Activated naive CD4-positive, alpha-beta T cell treated with anti-CD3 and anti-CD28 coated beads, Interleukin-2, amount 50 U/mL, for 24 hours (primary cell): ENCODE measurements at regions not wholly inside any gene's neighbourhood (a gene's known extent, or its start where the extent isn't known, plus 50 kb on each side); places are given as distances from the start of the nearest gene placed in this dataset.
"Not testable (repeated sequence)": the region's sequence is repeated elsewhere in the genome, so short reads cannot be mapped to it uniquely, and the experiment has no call there.

Experiments used
- H3K27ac Mint-ChIP-seq: one replicate; pipeline ENCODE4 v1.8.0; 2021; ENCODE audit warnings: mild to moderate bottlenecking, mixed read lengths
- H3K27me3 Mint-ChIP-seq: one replicate; pipeline ENCODE4 v1.8.0; 2021; ENCODE audit warnings: mixed read lengths
- H3K36me3 Mint-ChIP-seq: one replicate; pipeline ENCODE4 v1.8.0; 2021; ENCODE audit warnings: mixed read lengths
- H3K4me1 Mint-ChIP-seq: one replicate; pipeline ENCODE4 v1.8.0; 2021; ENCODE audit warnings: mixed read lengths
- H3K4me3 Mint-ChIP-seq: one replicate; pipeline ENCODE4 v1.8.0; 2021; ENCODE audit warnings: mild to moderate bottlenecking, mixed read lengths
- H3K9me3 Mint-ChIP-seq: one replicate; pipeline ENCODE4 v1.8.0; 2021; ENCODE audit warnings: mixed read lengths

DNA sequence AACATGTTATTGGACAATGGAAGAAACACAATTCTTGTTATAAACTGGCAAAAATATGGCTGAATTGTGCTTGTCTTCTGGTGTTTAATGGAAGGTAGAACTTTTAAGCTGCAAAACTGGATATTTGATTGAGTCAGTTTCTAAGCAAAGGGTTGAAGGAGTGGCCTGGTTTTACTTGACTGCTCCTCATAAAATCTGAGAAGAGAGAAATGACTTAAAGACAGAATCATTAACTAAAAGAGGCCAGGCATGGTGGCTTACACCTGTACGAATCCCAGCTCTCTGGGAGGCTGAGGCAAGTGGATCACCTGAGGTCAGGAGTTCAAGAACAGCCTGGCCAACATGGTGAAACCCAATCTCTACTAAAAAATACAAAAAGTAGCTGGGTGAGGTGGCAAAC, 770.7 kb downstream of the CDH11 start:
- Mint-ChIP-seq H3K36me3 (no peaks in the 10 kb centered on the region), H3K9me3 (peaks cover 6% of the 10 kb centered on the region), H3K4me1 (no peaks in the 10 kb centered on the region)

DNA sequence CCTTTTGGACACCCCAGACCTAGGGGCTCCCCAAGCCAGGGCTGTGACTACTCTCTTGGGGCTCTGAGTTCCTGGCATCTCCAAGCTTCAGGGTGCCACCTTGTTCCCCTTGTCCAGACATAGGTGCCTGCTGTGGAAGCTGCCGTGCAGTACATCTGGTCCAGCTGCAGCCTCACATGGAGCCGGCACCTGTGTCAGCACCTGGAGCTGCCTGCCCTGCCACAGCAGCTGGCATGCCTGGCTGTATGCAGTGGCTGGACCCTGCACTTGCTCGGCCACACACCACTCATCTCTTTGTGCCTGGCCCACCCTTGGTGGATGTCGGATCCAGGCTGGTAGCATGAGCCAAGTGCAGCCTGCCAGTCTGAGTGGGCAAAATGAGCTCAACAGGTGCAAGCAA, 775.8 kb downstream of the CDH11 start:
- Mint-ChIP-seq H3K36me3 (no peaks in the 10 kb centered on the region), H3K27ac (no peak overlapping the region), H3K4me3 (no peak overlapping the region), H3K4me1 (no peaks in the 10 kb centered on the region), H3K27me3 (no peaks in the 10 kb centered on the region), H3K9me3 (no peaks in the 10 kb centered on the region)

More for the DNA sequence above, 770.7 kb downstream of the CDH11 start:
- no peaks in the 10 kb centered on the region for H3K27me3 Mint-ChIP-seq
- H3K27ac Mint-ChIP-seq, result no peak overlapping the region
- H3K4me3 Mint-ChIP-seq, result no peak overlapping the region

DNA sequence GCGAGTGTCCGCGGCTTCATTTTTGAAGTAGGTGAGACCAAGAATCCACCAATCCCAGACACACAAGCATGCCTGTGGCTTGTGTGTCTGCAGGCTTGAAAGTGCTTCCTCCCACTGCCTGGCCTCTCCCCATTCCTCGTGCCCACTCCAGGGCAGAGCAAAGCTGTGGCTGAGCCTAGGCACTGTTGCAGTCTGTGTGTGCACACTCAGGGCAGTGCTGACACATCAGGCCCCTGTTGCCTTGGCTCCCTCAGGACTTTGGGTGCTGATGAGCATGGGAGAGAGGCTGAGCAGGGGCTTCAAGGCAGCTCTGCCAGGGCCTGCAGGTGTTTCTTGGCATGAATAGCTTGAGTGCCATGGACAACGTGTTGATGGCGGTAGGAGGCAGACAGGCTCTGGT, 776.7 kb downstream of the CDH11 start:
- no peaks in the 10 kb centered on the region for H3K27me3 Mint-ChIP-seq
- H3K4me1 Mint-ChIP-seq, result no peaks in the 10 kb centered on the region
- no peak overlapping the region for H3K4me3 Mint-ChIP-seq
- H3K9me3 Mint-ChIP-seq, result peaks cover 2% of the 10 kb centered on the region
- no peak overlapping the region for H3K27ac Mint-ChIP-seq
- H3K36me3 Mint-ChIP-seq, result no peaks in the 10 kb centered on the region

DNA sequence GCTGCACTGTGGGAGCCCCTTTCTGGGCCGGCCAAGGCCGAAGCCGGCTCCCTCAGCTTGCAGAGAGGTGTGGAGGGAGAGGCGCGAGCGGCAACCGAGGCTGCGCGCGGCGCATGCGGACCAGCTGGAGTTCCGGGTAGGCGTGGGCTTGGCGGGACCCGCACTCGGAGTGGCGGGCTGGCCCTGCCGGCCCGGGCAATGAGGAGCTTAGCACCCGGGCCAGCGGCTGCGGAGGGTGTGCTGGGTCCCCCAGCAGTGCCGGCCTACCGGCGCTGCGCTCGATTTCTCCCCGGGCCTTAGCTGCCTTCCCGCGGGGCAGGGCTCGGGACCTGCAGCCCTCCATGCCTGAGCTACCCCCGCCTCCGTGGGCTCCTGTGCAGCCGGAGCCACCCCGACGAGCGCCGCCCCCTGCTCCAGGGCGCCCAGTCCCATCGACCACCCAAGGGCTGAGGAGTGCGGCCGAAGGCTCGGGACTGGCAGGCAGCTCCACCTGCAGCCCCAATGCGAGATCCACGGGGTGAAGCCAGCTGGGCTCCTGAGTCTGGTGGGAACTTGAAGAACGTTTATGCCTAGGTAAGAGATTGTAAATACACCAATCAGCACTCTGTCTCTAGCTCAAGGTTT, 777.9 kb downstream of the CDH11 start:
- H3K9me3 Mint-ChIP-seq, H3K27me3 Mint-ChIP-seq, H3K27ac Mint-ChIP-seq, H3K36me3 Mint-ChIP-seq, H3K4me3 Mint-ChIP-seq, H3K4me1 Mint-ChIP-seq: not testable (repeated sequence)

DNA sequence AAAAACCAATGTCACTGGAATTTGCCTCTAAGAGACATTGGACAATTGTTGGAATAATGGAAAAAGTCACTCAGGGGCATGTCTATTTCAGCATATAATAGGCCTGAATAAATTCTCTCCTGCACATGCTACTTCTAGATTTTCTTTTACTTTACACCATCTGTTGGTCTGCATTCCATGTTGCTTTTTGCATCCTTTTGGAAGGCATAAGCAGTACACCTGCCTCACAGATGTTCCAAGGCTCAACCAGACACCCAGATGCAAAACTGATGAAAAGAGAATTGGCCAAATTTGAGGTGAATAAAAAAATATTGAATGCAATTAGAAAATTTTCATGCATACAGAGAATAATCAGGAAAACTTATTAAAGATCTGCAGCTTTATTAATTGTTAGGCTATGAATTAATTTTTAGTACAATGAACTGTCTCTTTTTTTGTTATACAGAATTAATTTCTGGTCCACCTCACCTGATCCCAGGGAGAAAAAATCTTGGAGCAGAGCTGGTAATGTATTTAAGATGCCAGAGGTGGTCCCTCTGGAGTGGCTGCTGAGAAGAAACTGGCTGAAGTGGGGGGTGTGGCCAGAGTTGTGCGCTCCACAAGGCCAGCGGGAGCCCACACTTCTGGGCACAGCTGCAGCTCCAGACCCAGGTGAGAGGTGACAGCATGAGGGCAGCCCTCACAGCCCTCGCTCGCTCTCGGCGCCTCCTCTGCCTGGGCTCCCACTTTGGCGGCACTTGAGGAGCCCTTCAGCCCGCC, 778.6 kb downstream of the CDH11 start:
- Mint-ChIP-seq H3K9me3 (peaks cover 5% of the 10 kb centered on the region), H3K27me3 (no peaks in the 10 kb centered on the region), H3K27ac (no peak overlapping the region), H3K4me1 (no peaks in the 10 kb centered on the region), H3K4me3 (no peak overlapping the region), H3K36me3 (no peaks in the 10 kb centered on the region)

DNA sequence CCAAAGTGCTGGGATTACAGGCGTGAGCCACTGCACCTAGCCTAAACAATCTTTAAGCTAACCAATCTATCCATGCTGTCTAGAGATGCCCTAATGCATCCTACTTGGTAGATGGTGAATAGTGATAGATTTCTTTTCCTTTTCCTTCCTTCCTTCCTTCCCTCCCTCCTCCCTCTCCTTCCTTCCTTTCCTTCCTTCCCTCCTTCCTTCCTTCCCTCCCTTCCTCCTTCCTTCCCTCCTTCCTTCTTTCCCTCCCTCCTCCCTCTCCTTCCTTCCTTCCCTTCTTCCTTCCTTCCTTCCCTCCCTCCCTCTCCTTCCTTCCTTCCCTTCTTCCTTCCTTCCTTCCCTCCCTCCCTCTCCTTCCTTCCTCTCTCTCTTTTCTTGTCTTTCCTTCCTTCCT, 780.5 kb downstream of the CDH11 start:
- not testable (repeated sequence) for H3K4me1 Mint-ChIP-seq, H3K9me3 Mint-ChIP-seq, H3K27me3 Mint-ChIP-seq, H3K4me3 Mint-ChIP-seq, H3K27ac Mint-ChIP-seq, H3K36me3 Mint-ChIP-seq

DNA sequence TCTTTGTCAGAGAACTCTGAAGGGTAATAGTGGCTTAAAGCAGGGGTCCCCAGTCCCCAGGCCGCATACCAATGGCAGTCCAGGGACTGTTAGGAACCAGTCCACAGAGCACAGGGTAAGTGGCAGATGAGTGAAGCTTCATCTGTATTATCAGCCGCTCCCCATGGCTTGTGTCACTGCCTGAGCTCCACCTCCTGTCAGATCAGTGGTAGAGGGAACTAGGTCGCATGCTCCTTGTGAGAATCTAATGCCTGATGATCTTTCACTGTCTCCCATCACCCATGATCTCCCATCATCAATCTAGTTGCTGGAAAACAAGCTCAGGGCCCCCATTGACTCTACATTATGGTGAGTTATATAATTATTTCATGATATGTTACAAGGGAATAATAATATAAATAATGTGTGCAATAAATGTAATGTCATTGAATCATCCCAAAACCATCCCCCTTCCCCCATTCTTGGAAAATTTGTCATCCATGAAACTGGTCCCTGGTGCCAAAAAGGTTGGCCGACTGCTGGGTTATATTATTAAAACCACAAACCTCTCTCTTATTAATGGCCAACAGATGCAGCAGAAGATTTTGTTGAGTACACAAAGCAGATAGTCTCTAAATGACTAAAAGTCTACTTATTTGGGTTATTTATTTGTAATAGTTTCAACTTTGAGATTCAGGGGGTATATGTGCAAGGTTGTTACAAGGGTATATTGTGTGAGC, 782.7 kb downstream of the CDH11 start:
- Mint-ChIP-seq H3K27me3 (no peaks in the 10 kb centered on the region), H3K4me3 (no peak overlapping the region), H3K27ac (no peak overlapping the region), H3K4me1 (no peaks in the 10 kb centered on the region), H3K9me3 (peaks cover 5% of the 10 kb centered on the region), H3K36me3 (no peaks in the 10 kb centered on the region)

DNA sequence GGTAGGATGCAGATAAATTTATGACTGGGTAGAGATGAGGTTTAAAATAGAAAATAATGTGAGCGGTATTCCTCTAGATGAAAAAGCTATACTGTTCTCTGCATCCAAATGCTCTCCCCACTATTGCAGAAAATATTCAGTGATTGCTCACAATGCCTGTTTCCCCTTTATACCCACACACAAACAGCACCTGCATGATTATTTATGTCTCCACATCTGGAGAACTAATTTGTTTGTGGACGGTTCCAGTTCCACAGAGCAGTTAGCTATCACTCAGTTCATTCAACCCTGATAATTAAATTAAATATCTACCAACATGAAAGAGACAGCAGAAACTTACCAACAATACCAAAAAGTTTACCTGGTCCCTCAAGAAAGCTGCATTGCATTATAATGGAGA, 800.0 kb downstream of the CDH11 start:
- no peaks in the 10 kb centered on the region for H3K36me3 Mint-ChIP-seq
- no peaks in the 10 kb centered on the region for H3K4me1 Mint-ChIP-seq
- peaks cover 11% of the 10 kb centered on the region for H3K9me3 Mint-ChIP-seq
- H3K27me3 Mint-ChIP-seq, result no peaks in the 10 kb centered on the region
- no peak overlapping the region for H3K4me3 Mint-ChIP-seq
- no peak overlapping the region for H3K27ac Mint-ChIP-seq

DNA sequence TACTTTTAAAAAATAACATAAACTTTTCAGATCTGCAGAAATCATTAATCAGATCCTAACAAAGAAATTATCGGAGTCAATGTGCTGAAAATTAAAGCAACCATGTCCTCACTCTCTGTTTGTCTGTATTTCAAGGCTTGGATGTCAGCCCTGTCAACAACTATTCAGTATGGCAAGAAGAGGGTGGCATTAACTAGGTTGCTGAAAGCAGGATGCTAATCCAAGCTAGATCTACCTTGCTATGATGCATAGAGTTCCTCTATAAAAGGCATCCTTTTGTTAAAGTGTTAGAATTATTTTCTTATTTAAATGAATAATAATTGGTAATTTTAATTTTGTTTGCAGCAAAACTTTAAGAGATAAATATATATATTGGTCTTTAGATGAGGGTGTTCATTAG, 800.8 kb downstream of the CDH11 start:
- H3K9me3 Mint-ChIP-seq, result peaks cover 10% of the 10 kb centered on the region
- H3K27ac Mint-ChIP-seq, result no peak overlapping the region
- H3K4me3 Mint-ChIP-seq, result no peak overlapping the region
- H3K27me3 Mint-ChIP-seq, result no peaks in the 10 kb centered on the region
- no peaks in the 10 kb centered on the region for H3K36me3 Mint-ChIP-seq
- no peaks in the 10 kb centered on the region for H3K4me1 Mint-ChIP-seq

DNA sequence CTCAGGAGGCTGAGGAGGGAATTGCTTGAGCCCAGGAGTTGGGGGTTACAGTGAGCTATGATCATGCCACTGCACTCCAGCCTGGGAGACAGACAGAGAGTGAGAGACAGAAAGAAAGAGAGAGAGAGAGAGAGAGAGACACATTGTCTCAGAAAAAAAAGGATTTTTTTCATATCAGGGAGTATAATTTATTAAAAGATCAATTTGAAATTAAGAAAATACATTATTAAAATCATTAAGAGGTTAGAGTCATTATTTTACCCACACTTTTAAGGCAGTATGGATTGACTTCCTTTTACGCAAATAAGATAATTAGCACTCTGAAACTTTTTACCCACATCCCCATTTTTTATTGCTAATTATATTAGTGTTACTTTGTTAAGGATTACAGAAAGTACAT, 804.3 kb downstream of the CDH11 start:
- Mint-ChIP-seq H3K4me3 (no peak overlapping the region), H3K27me3 (no peaks in the 10 kb centered on the region), H3K27ac (no peak overlapping the region), H3K4me1 (no peaks in the 10 kb centered on the region), H3K36me3 (no peaks in the 10 kb centered on the region), H3K9me3 (peaks cover 10% of the 10 kb centered on the region)

DNA sequence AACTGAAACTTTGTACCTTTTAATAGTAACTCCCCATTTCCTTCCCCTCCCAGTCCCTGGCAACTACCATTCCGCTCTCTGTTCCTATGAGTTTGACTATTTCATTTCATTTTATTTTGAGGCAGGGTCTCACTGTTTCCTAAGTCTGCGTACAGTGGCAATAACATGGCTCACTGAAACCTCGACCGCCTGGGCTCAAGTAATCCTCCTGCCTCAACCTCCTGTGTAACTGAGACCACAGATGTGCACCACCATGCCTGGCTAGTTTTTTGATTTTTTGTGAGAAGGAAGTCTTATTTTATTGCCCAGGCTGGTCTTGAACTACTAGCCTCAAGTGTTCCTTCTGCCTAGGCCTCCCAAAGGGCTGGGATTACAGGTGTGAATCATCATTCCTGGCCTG, 808.1 kb downstream of the CDH11 start:
- no peaks in the 10 kb centered on the region for H3K36me3 Mint-ChIP-seq

DNA sequence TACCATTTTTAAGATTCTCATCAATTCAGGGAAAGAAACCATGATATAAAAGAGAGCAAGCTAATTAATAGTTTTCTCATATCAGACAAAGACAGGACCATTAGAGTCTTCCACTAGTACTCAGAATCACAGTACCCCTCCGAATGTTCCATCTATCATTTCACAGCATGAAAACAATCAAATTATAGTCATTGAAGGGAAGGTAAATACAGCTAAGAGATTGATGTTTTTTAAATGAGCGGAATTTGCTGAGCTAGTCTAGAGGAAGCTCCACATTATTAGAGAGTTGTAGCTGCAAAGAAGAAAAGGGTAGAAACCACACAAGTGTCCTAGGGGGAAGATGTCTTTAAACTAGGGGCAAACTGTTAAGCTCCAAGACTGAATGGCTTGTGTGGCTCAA, 808.9 kb downstream of the CDH11 start:
- Mint-ChIP-seq H3K27me3 (no peaks in the 10 kb centered on the region), H3K4me3 (no peak overlapping the region), H3K36me3 (no peaks in the 10 kb centered on the region), H3K27ac (no peak overlapping the region), H3K4me1 (no peaks in the 10 kb centered on the region), H3K9me3 (peaks cover 18% of the 10 kb centered on the region)

More for the DNA sequence above, 808.1 kb downstream of the CDH11 start:
- H3K4me1 Mint-ChIP-seq, result no peaks in the 10 kb centered on the region
- peaks cover 10% of the 10 kb centered on the region for H3K9me3 Mint-ChIP-seq
- H3K4me3 Mint-ChIP-seq, result no peak overlapping the region
- no peak overlapping the region for H3K27ac Mint-ChIP-seq
- H3K27me3 Mint-ChIP-seq, result no peaks in the 10 kb centered on the region

DNA sequence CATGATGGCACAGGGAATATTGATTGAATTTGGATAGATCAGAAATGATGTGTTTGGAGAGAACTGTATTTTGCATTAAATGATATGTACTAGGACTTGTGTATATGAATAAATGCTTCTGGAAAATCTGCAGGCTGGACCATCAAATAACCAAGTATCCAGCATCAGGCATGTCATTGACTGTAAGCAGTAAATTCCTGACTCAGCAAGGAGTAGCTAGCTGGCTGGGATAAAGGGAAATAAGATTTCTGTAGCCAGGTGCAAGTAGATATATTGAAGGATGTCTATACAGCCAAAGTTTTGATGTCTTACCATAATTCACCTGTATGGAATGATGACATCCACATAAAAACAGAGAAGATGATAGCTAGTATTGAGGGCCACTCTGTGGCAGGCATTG, 809.6 kb downstream of the CDH11 start:
- Mint-ChIP-seq H3K9me3 (peaks cover 23% of the 10 kb centered on the region), H3K4me3 (no peak overlapping the region), H3K36me3 (no peaks in the 10 kb centered on the region)

DNA sequence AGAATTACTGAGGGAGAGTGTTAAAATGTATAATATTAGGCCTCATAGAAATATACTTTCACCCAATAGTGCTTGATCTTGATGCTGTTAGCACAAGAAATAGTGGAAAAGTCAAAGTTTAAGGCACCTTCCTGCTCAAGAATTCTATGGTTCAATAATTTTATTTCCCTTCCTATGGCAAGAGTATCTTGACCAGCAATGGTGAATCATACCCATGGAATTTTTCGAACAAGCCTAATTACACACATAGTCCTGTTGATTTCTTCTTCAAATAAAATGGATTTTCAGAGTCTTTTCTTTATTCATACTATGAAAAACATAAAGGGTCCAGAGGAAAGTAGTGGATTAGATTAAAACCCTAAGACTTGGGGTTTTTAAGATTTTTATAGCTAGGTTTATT, 810.6 kb downstream of the CDH11 start:
- H3K27ac Mint-ChIP-seq, result no peak overlapping the region
- no peaks in the 10 kb centered on the region for H3K4me1 Mint-ChIP-seq
- no peaks in the 10 kb centered on the region for H3K27me3 Mint-ChIP-seq
- peaks cover 21% of the 10 kb centered on the region for H3K9me3 Mint-ChIP-seq
- H3K36me3 Mint-ChIP-seq, result no peaks in the 10 kb centered on the region
- H3K4me3 Mint-ChIP-seq, result no peak overlapping the region

More for the DNA sequence above, 809.6 kb downstream of the CDH11 start:
- H3K4me1 Mint-ChIP-seq, result no peaks in the 10 kb centered on the region
- H3K27me3 Mint-ChIP-seq, result no peaks in the 10 kb centered on the region
- H3K27ac Mint-ChIP-seq, result no peak overlapping the region

DNA sequence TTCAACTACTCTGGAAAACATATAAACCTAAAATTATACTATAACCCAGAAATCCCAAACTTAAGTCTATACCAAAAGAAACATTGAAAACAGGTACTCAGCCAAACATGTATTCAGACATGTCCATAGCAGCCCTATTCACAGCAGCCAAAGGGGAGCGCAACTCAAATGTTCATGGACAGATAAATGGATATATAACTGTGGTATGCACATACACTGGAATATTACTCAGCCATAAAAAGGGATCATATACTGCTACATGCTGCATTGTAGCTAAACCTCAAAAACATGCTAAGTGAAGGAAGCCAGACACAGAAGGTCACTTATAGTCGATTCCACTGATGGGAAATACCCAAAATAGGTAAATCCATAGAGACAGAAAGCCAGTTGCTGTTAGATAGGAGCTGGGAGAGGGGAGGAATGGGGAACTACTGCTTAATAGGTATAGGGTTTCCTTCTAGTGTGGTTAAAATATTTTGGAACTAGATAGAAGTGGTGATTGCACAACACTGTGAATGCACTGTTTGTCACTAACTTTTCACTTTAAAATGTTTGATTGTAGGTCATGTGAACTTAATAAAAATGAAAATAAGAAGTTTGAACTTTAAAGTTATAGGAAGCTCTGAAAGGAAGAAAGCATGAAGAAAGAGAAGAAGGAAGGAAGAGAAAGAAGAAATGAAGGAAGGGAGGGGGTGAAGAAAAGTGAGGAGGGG, 812.3 kb downstream of the CDH11 start:
- H3K36me3 Mint-ChIP-seq, result no peaks in the 10 kb centered on the region
- no peaks in the 10 kb centered on the region for H3K27me3 Mint-ChIP-seq
- H3K27ac Mint-ChIP-seq, result no peak overlapping the region
- H3K4me3 Mint-ChIP-seq, result no peak overlapping the region
- H3K9me3 Mint-ChIP-seq, result peaks cover 19% of the 10 kb centered on the region
- H3K4me1 Mint-ChIP-seq, result no peaks in the 10 kb centered on the region

DNA sequence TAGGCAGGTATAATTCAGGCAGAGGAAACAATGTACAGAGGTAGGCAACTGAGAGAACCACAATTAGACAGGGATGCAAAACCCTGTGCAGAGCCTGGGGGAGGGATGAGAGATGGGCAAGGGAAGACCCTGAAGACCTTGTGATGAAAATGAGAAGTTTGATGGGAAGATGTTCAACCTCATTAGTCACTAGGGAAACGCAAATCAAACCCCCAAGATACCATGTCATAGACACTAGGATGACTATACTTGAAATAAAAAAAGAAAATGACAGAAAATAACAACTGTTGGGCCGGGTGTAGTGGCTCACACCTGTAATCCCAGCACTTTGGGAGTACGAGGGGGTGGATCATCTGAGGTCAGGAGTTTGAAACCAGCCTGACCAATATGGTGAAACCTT, 813.1 kb downstream of the CDH11 start:
- no peak overlapping the region for H3K4me3 Mint-ChIP-seq
- peaks cover 19% of the 10 kb centered on the region for H3K9me3 Mint-ChIP-seq
- H3K36me3 Mint-ChIP-seq, result no peaks in the 10 kb centered on the region
- no peak overlapping the region for H3K27ac Mint-ChIP-seq
- H3K4me1 Mint-ChIP-seq, result no peaks in the 10 kb centered on the region
- no peaks in the 10 kb centered on the region for H3K27me3 Mint-ChIP-seq
